GM13976 (cell line): ENCODE measurements at regions not wholly inside any gene's neighbourhood (a gene's known extent, or its start where the extent isn't known, plus 50 kb on each side); places are given as distances from the start of the nearest gene placed in this dataset.

Source experiments
- DNase-seq: peaks from one replicate; pipeline ENCODE4 v3.0.0; 2012; ENCODE audit warnings: low spot score
- CTCF ChIP-seq: IDR thresholded peaks from 2 replicates; pipeline ENCODE4 v1.5.1; 2012; ENCODE audit warnings: borderline replicate concordance, mild to moderate bottlenecking; ENCODE audit not compliant: insufficient read depth; ENCODE audit errors: extremely low read depth, missing control alignments, control extremely low read depth
- in situ Hi-C: fragments of 300-500 bp; cut with MboI; formaldehyde crosslinking; loops from one replicate; pipeline ENCODE4 v1.12.0; 2022; ENCODE audit warnings: low sequenced_read_pairs, mixed read lengths, inconsistent platforms; ENCODE audit not compliant: unreplicated experiment

GRCh38 chr7:84629640-84630318 is 435.2 kb upstream of the SEMA3A start:
- no peak for DNase-seq
- in situ Hi-C loops, result no loop called here

GRCh38 chr7:84629216-84629615 is 434.6 kb upstream of the SEMA3A start:
- TF ChIP-seq CTCF, result no peak
- in situ Hi-C loops, result no loop called here
- DNase-seq, result no peak

More at GRCh38 chr7:84629640-84630318, 435.2 kb upstream of the SEMA3A start:
- no peak for TF ChIP-seq CTCF

GRCh38 chr7:84627250-84627649 is 432.7 kb upstream of the SEMA3A start:
- no peak for TF ChIP-seq CTCF
- in situ Hi-C loops, result no loop called here
- no peak for DNase-seq

- in situ Hi-C loops, result no loop called here
- TF ChIP-seq CTCF, result no peak
- no peak for DNase-seq
Observed at GRCh38 chr7:84624927-84625326, 430.3 kb upstream of the SEMA3A start.

GRCh38 chr7:84624527-84624926 is 429.9 kb upstream of the SEMA3A start:
- TF ChIP-seq CTCF, result no peak
- in situ Hi-C loops, result no loop called here
- no peak for DNase-seq

GRCh38 chr7:84617265-84618030 is 422.9 kb upstream of the SEMA3A start:
- no peak for TF ChIP-seq CTCF
- DNase-seq, result no peak
- in situ Hi-C loops, result no loop called here
